ENCODE measurements at regions not wholly inside any gene's neighbourhood (a gene's known extent, or its start where the extent isn't known, plus 50 kb on each side); places are given as distances from the start of the nearest gene placed in this dataset.

- TF ChIP-seq, protein P1, sequence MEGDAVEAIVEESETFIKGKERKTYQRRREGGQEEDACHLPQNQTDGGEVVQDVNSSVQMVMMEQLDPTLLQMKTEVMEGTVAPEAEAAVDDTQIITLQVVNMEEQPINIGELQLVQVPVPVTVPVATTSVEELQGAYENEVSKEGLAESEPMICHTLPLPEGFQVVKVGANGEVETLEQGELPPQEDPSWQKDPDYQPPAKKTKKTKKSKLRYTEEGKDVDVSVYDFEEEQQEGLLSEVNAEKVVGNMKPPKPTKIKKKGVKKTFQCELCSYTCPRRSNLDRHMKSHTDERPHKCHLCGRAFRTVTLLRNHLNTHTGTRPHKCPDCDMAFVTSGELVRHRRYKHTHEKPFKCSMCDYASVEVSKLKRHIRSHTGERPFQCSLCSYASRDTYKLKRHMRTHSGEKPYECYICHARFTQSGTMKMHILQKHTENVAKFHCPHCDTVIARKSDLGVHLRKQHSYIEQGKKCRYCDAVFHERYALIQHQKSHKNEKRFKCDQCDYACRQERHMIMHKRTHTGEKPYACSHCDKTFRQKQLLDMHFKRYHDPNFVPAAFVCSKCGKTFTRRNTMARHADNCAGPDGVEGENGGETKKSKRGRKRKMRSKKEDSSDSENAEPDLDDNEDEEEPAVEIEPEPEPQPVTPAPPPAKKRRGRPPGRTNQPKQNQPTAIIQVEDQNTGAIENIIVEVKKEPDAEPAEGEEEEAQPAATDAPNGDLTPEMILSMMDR (IDR thresholded peaks at IDR 0.05), result no peak
- DNase-seq (ENCODE audit: low spot score) (no peak), ATAC-seq (ENCODE audit: insufficient number of reproducible peaks, low FRiP score, low read depth) (no peak)
- no peaks in the 10 kb centered on the region for H3K4me1 ChIP-seq (ENCODE audit: control insufficient read depth in 1 of 2, low read depth in 2 of 2)
- H3K27ac ChIP-seq, result no peak overlapping the region
- no peak overlapping the region for H3K4me3 ChIP-seq
- no peaks in the 10 kb centered on the region for H3K27me3 ChIP-seq (replicated peaks; ENCODE audit: insufficient read depth)
- no peaks in the 10 kb centered on the region for H3K9me3 ChIP-seq
- no peaks in the 10 kb centered on the region for H3K36me3 ChIP-seq
These were observed 199.0 kb upstream of the LNX1 start for GRCh38 chr4:53790286-53790685.

GRCh38 chr4:53788621-53789020 lies 197.3 kb upstream of the LNX1 start:
- no peaks in the 10 kb centered on the region for H3K4me1 ChIP-seq (ENCODE audit: control insufficient read depth in 1 of 2, low read depth in 2 of 2)
- TF ChIP-seq, protein P1 (IDR thresholded peaks at IDR 0.05), result no peak
- H3K27ac ChIP-seq, result no peak overlapping the region
- DNase-seq (ENCODE audit: low spot score), result no peak
- no peak for ATAC-seq (ENCODE audit: insufficient number of reproducible peaks, low FRiP score, low read depth)
- no peaks in the 10 kb centered on the region for H3K9me3 ChIP-seq
- no peak overlapping the region for H3K4me3 ChIP-seq
- H3K27me3 ChIP-seq (replicated peaks; ENCODE audit: insufficient read depth), result no peaks in the 10 kb centered on the region
- no peaks in the 10 kb centered on the region for H3K36me3 ChIP-seq

DNA sequence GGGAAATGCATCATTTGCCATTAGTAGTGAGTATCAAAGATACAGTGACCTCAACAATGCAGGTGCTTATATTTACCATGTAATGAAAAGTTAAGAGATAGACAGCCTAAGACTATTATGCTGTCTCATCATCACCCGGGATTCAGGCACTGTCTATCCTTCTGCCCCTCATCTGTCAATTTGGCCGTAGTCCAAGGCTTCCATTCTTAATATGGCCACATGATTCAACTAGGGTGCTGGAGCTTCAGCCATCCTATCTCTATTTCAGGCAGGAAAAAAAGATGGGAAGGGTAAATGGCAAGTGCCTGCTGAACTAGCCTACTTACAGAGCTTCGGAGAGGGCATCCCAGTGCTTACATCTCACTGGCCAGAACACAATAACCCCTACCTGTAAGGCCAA lies 196.7 kb upstream of the LNX1 start:
- Histone ChIP-seq H3K27ac (no peak overlapping the region), H3K9me3 (no peaks in the 10 kb centered on the region), H3K36me3 (no peaks in the 10 kb centered on the region), H3K4me3 (no peak overlapping the region), H3K4me1 (ENCODE audit: control insufficient read depth in 1 of 2, low read depth in 2 of 2) (no peaks in the 10 kb centered on the region), H3K27me3 (replicated peaks; ENCODE audit: insufficient read depth) (no peaks in the 10 kb centered on the region)
- no peak for ATAC-seq (ENCODE audit: insufficient number of reproducible peaks, low FRiP score, low read depth)
- DNase-seq (ENCODE audit: low spot score), result no peak
- TF ChIP-seq, protein P1 (IDR thresholded peaks at IDR 0.05), result no peak

DNA sequence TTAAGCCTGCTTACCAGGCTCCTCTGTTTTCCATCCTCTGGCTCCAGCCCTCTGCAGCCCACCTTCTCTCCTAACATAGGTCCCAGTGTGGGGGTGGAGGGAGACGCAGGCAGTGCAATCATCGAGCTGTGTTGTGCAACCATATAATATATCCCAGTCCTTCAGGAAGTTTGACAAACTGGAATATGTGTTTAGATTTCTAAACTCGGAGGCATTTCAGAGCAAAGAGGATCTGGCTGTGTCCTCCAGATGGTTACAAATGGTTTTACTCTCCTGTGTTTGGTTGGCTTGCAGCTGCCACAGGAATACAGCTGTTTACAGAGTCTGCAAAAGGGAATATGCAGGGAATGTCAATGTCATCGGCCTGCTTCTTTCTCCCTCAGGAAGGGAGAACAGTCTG lies 195.3 kb upstream of the LNX1 start:
- Histone ChIP-seq H3K36me3 (no peaks in the 10 kb centered on the region), H3K27me3 (replicated peaks; ENCODE audit: insufficient read depth) (no peaks in the 10 kb centered on the region), H3K4me3 (no peak overlapping the region), H3K9me3 (no peaks in the 10 kb centered on the region), H3K4me1 (ENCODE audit: control insufficient read depth in 1 of 2, low read depth in 2 of 2) (no peaks in the 10 kb centered on the region), H3K27ac (no peak overlapping the region)
- DNase-seq (ENCODE audit: low spot score) (no peak), ATAC-seq (ENCODE audit: insufficient number of reproducible peaks, low FRiP score, low read depth) (no peak)
- TF ChIP-seq, protein P1 (IDR thresholded peaks at IDR 0.05), result no peak

DNA sequence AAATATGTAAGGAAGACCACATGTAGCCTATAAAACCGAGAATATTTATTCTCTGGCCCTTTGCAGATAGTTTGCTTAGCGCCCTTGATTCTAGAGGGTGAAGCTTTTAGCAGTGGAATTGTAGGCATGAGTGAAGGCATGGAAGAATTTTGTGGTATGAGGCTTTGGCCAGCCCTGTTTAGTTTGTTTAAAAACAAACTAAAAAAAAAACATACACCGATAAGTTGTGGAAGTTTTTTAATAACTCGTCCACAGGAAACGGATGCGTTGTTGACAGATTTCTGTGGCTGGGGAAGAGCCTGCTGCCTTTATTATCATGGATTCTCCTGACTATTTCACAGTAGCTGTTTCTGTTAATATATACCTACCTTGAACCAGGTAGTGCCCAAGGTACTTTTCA lies 194.7 kb upstream of the LNX1 start:
- no peak overlapping the region for H3K27ac ChIP-seq
- no peak overlapping the region for H3K4me3 ChIP-seq
- H3K4me1 ChIP-seq (ENCODE audit: control insufficient read depth in 1 of 2, low read depth in 2 of 2), result no peaks in the 10 kb centered on the region
- H3K27me3 ChIP-seq (replicated peaks; ENCODE audit: insufficient read depth), result no peaks in the 10 kb centered on the region
- TF ChIP-seq, protein P1 (IDR thresholded peaks at IDR 0.05), result no peak
- H3K36me3 ChIP-seq, result no peaks in the 10 kb centered on the region
- DNase-seq (ENCODE audit: low spot score), result no peak
- no peak for ATAC-seq (ENCODE audit: insufficient number of reproducible peaks, low FRiP score, low read depth)
- H3K9me3 ChIP-seq, result no peaks in the 10 kb centered on the region
